Neuronal stem cell (in vitro differentiated cells): ENCODE measurements at regions not wholly inside any gene's neighbourhood (a gene's known extent, or its start where the extent isn't known, plus 50 kb on each side); places are given as distances from the start of the nearest gene placed in this dataset.

Experiments
- DNase-seq: peaks from one replicate; pipeline ENCODE4 v3.0.0-alpha.2; 2013; ENCODE audit warnings: low spot score
- H2AFZ ChIP-seq: one replicate; pipeline ENCODE4 v1.6.1; 2013; ENCODE audit warnings: mild to moderate bottlenecking, low read length, inconsistent platforms
- H2AK5ac ChIP-seq: 2 replicates; pipeline ENCODE4 v1.6.1; 2013; ENCODE audit warnings: low read depth, mild to moderate bottlenecking, inconsistent platforms, low read length, moderate library complexity, mixed read lengths
- H2BK120ac ChIP-seq: 2 replicates; pipeline ENCODE4 v1.6.1; 2013; ENCODE audit warnings: low read depth, mild to moderate bottlenecking, inconsistent platforms, low read length, moderate library complexity, mixed read lengths
- H2BK12ac ChIP-seq: one replicate; pipeline ENCODE4 v1.6.1; 2013; ENCODE audit warnings: low read length, inconsistent platforms
- H2BK15ac ChIP-seq: 2 replicates; pipeline ENCODE4 v1.6.1; 2013; ENCODE audit warnings: mild to moderate bottlenecking, low read length, inconsistent platforms, mixed read lengths
- H2BK5ac ChIP-seq: one replicate; pipeline ENCODE4 v1.6.1; 2013; ENCODE audit warnings: inconsistent platforms, mild to moderate bottlenecking, low read length, moderate library complexity
- H3K14ac ChIP-seq: one replicate; pipeline ENCODE4 v1.6.1; 2013; ENCODE audit warnings: low read length, inconsistent platforms
- H3K18ac ChIP-seq: 2 replicates; pipeline ENCODE4 v1.6.1; 2013; ENCODE audit warnings: low read length, inconsistent platforms
- H3K23ac ChIP-seq: 2 replicates; pipeline ENCODE4 v1.6.1; 2013; ENCODE audit warnings: low read depth, mild to moderate bottlenecking, mixed read lengths, low read length, inconsistent platforms; ENCODE audit not compliant: poor library complexity
- H3K27ac ChIP-seq: replicated peaks from 3 replicates; pipeline ENCODE4 v1.5.1; 2013; ENCODE audit warnings: low read length, inconsistent platforms
- H3K27me3 ChIP-seq, 3 experiments: 2 replicates each; pipeline ENCODE4 v1.6.1; 2013; ENCODE audit warnings: low read length in 3 of 3, mild to moderate bottlenecking in 2 of 3, inconsistent platforms in 1 of 3, low read depth in 1 of 3, mixed read lengths in 1 of 3, moderate library complexity in 1 of 3; ENCODE audit not compliant: control insufficient read depth in 3 of 3, insufficient read depth in 3 of 3
- H3K36me3 ChIP-seq, 2 donors: replicated peaks in 1 of 2; 2 replicates each; pipeline ENCODE4 v1.6.1; 2013; ENCODE audit warnings: low read length in 2 of 2; ENCODE audit not compliant: control insufficient read depth in 2 of 2, insufficient read depth in 2 of 2
- H3K4ac ChIP-seq: 2 replicates; pipeline ENCODE4 v1.6.1; 2013; ENCODE audit warnings: inconsistent platforms, mild to moderate bottlenecking, low read length, moderate library complexity
- H3K4me1 ChIP-seq, 2 donors: 1 replicate in 1 of 2; 2 replicates in 1 of 2; pipeline ENCODE4 v1.6.1; 2013; ENCODE audit warnings: low read length in 2 of 2, low read depth in 1 of 2; ENCODE audit not compliant: control insufficient read depth in 2 of 2, insufficient read depth in 1 of 2
- H3K4me2 ChIP-seq: one replicate; pipeline ENCODE4 v1.6.1; 2013; ENCODE audit warnings: mild to moderate bottlenecking, low read length, inconsistent platforms; ENCODE audit not compliant: insufficient read depth, poor library complexity, severe bottlenecking
- H3K4me3 ChIP-seq, 2 donors: 2 replicates each; pipeline ENCODE4 v1.5.1; 2013; ENCODE audit warnings: low read length in 2 of 2, mild to moderate bottlenecking in 2 of 2, inconsistent platforms in 1 of 2, moderate library complexity in 1 of 2
- H3K79me1 ChIP-seq: one replicate; pipeline ENCODE4 v1.6.1; 2013; ENCODE audit warnings: low read depth, mild to moderate bottlenecking, inconsistent platforms, low read length, moderate library complexity
- H3K9ac ChIP-seq: one replicate; pipeline ENCODE4 v1.6.1; 2013; ENCODE audit warnings: mild to moderate bottlenecking, low read depth, low read length, inconsistent platforms; ENCODE audit not compliant: poor library complexity
- H3K9me3 ChIP-seq, 2 donors: replicated peaks in 1 of 2; 2 replicates each; pipeline versions ENCODE3 to v1.6.1; 2013; ENCODE audit warnings: low read length in 2 of 2, mild to moderate bottlenecking in 2 of 2, inconsistent platforms in 1 of 2, low read depth in 1 of 2, mixed read lengths in 1 of 2, moderate library complexity in 1 of 2; ENCODE audit not compliant: control insufficient read depth in 2 of 2, insufficient read depth in 1 of 2
- H4K8ac ChIP-seq: one replicate; pipeline ENCODE4 v1.6.1; 2013; ENCODE audit warnings: low read depth, mild to moderate bottlenecking, inconsistent platforms, low read length, moderate library complexity
- H4K91ac ChIP-seq: one replicate; pipeline ENCODE4 v1.6.1; 2013; ENCODE audit warnings: low read length, low read depth, mild to moderate bottlenecking, inconsistent platforms; ENCODE audit not compliant: poor library complexity
- WGBS, 2 donors: extraction: QIAGEN DNeasy Blood & Tissue Kit; methylation state at CpG; one replicate each; pipeline ENCODE4 v1.1.7; 2013; ENCODE audit warnings: missing lambda C conversion rate in 2 of 2, mixed read lengths in 1 of 2; ENCODE audit not compliant: insufficient read length in 2 of 2, insufficient replicate concordance in 1 of 2; ENCODE audit errors: extremely low coverage in 2 of 2; 5-methylcytosine and 5-hydroxymethylcytosine counted together

DNA sequence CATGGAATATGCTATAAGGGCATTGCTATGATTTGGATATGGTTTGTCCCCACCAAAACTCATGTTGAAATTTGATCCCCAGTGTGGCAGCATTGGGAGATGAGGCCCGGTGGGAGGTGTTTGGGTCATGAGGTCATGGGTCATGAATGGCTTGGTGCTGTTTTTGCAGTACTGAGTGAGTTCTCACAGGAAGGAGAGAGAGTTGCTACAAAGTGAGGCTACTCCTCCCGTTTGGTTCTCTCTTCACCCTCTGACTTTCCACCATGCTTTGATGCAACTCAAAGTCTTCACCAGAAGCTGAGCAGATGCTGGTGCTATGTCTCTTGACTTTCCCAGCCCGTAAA, 388.1 kb upstream of the TMPO start:
- WGBS, 2 donors, result no CpG with 5 or more reads among the region's 3 CpGs
- H2AK5ac ChIP-seq, result no peak overlapping the region

DNA sequence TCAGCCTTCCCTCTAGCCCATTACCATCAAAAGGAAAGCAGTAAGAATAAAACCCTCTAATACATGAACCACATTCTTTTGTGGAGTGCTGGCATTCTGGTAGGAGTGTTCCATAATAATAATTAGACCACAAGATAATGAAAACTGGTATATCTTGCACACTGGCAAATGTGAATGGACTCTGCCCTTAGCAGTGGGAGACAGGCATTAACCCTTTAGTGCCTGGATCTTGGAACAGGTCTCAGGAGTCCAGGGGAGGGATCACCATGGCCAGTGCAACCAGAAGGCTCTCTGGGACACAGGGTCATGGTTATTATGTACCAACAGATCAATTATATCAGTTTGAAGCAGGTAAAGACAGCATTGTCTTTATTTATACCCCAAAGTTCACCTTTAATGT, 387.5 kb upstream of the TMPO start:
- H4K91ac ChIP-seq, result no peak overlapping the region
- H3K27me3 ChIP-seq, result no peaks in the 10 kb centered on the region
- H3K4ac ChIP-seq, result no peak overlapping the region
- peaks cover 5 to 8% of the 10 kb centered on the region in 2 donors for H3K4me1 ChIP-seq
- H3K18ac ChIP-seq, result no peak overlapping the region
- H2AK5ac ChIP-seq, result no peak overlapping the region
- no peaks in the 10 kb centered on the region for H3K36me3 ChIP-seq
- H3K14ac ChIP-seq, result no peak overlapping the region
- no peak overlapping the region for H2BK12ac ChIP-seq
- no peak overlapping the region for H3K23ac ChIP-seq
- H3K4me3 ChIP-seq, result no peak overlapping the region
- H2AFZ ChIP-seq, result peak overlapping the region; percentile 17
- no peak overlapping the region for H2BK5ac ChIP-seq
- H2BK120ac ChIP-seq, result no peak overlapping the region
- H3K9me3 ChIP-seq, result no peaks in the 10 kb centered on the region
- H3K27ac ChIP-seq, result no peak overlapping the region
- H3K4me2 ChIP-seq, result no peak overlapping the region
- no peak overlapping the region for H3K9ac ChIP-seq
- no peaks in the 10 kb centered on the region for H3K79me1 ChIP-seq
- H4K8ac ChIP-seq, result no peak overlapping the region
- H2BK15ac ChIP-seq, result no peak overlapping the region
- DNase-seq, result no peak

More for the DNA sequence above, 388.1 kb upstream of the TMPO start:
- Histone ChIP-seq H3K4me3 (no peak overlapping the region), H2BK120ac (no peak overlapping the region), H3K23ac (no peak overlapping the region), H3K14ac (no peak overlapping the region), H3K18ac (no peak overlapping the region), H3K27ac (no peak overlapping the region), H4K8ac (no peak overlapping the region), H3K4me2 (no peak overlapping the region), H3K36me3 (no peaks in the 10 kb centered on the region), H3K9me3 (no peaks in the 10 kb centered on the region), H2AFZ (peak overlapping the region; percentile 17), H3K79me1 (no peaks in the 10 kb centered on the region), H2BK5ac (no peak overlapping the region), H3K4me1 (peaks cover 5 to 8% of the 10 kb centered on the region in 2 donors), H3K4ac (no peak overlapping the region), H3K27me3 (no peaks in the 10 kb centered on the region), H2BK12ac (no peak overlapping the region), H4K91ac (no peak overlapping the region), H2BK15ac (no peak overlapping the region), H3K9ac (no peak overlapping the region)
- DNase-seq, result no peak

- Histone ChIP-seq H3K4me2 (no peak overlapping the region), H2AFZ (no peak overlapping the region), H3K4ac (no peak overlapping the region), H2BK12ac (no peak overlapping the region), H2BK5ac (no peak overlapping the region), H3K4me3 (no peak overlapping the region), H3K9me3 (no peaks in the 10 kb centered on the region), H3K27me3 (no peaks in the 10 kb centered on the region), H3K9ac (no peak overlapping the region), H3K27ac (no peak overlapping the region), H3K18ac (no peak overlapping the region), H4K91ac (no peak overlapping the region), H2BK15ac (no peak overlapping the region), H2AK5ac (no peak overlapping the region), H3K79me1 (no peaks in the 10 kb centered on the region), H3K4me1 (peaks cover 0 to 6% of the 10 kb centered on the region in 2 donors), H4K8ac (no peak overlapping the region), H3K23ac (no peak overlapping the region), H3K36me3 (no peaks in the 10 kb centered on the region), H3K14ac (no peak overlapping the region), H2BK120ac (no peak overlapping the region)
- WGBS, 2 donors, result no CpG with 5 or more reads among the region's 2 CpGs
- DNase-seq, result no peak
These were observed 378.8 kb upstream of the TMPO start for GRCh38 chr12:98136544-98136943.

- no peak for DNase-seq
- Histone ChIP-seq H3K36me3 (no peaks in the 10 kb centered on the region), H3K14ac (no peak overlapping the region), H3K4me3 (no peak overlapping the region), H3K9ac (no peak overlapping the region), H2BK12ac (no peak overlapping the region), H4K91ac (no peak overlapping the region), H2AFZ (no peak overlapping the region), H2BK5ac (no peak overlapping the region), H2BK15ac (no peak overlapping the region), H4K8ac (no peak overlapping the region), H3K79me1 (no peaks in the 10 kb centered on the region), H3K4ac (no peak overlapping the region), H2AK5ac (no peak overlapping the region), H2BK120ac (no peak overlapping the region), H3K18ac (no peak overlapping the region), H3K27me3 (no peaks in the 10 kb centered on the region), H3K23ac (no peak overlapping the region), H3K9me3 (no peaks in the 10 kb centered on the region), H3K4me1 (peaks cover 0 to 6% of the 10 kb centered on the region in 2 donors), H3K27ac (no peak overlapping the region), H3K4me2 (no peak overlapping the region)
- no CpG with 5 or more reads among the region's 1 CpG for WGBS, 2 donors
These were observed 378.1 kb upstream of the TMPO start for GRCh38 chr12:98137278-98137677.
